ENCODE measurements at regions not wholly inside any gene's neighbourhood (a gene's known extent, or its start where the extent isn't known, plus 50 kb on each side); places are given as distances from the start of the nearest gene placed in this dataset.

- TF ChIP-seq POLR2A (IDR thresholded peaks at IDR 0.05), result no peak
- no peak for TF ChIP-seq CTCF (IDR thresholded peaks at IDR 0.05 in 8 of 11, conservative IDR thresholded peaks at IDR 0.05 in 3 of 11)
Observed at GRCh38 chr5:57664700-57665099, 182.1 kb upstream of the ACTBL2 start.

All from spleen (tissue), 7 donors.